HG02623 (cell line): ENCODE measurements at regions not wholly inside any gene's neighbourhood (a gene's known extent, or its start where the extent isn't known, plus 50 kb on each side); places are given as distances from the start of the nearest gene placed in this dataset.

Experiments used
- ATAC-seq: cut with Tn5 transposase; IDR thresholded peaks from one replicate; pipeline ENCODE4 v1.9.1; 2021; ENCODE audit warnings: moderate library complexity; ENCODE audit not compliant: unreplicated experiment

- no peak for ATAC-seq
Measured at GRCh38 chr2:188122985-188123384, 168.7 kb upstream of the GULP1 start.

- ATAC-seq = no peak
Measured at GRCh38 chr2:188129677-188130076, 162.0 kb upstream of the GULP1 start.

- no peak for ATAC-seq
Measured at GRCh38 chr2:188130317-188130716, 161.4 kb upstream of the GULP1 start.

GRCh38 chr2:188131281-188131680 lies 160.4 kb upstream of the GULP1 start:
- ATAC-seq = no peak

- no peak for ATAC-seq
Measured at GRCh38 chr2:188132385-188132784, 159.3 kb upstream of the GULP1 start.

GRCh38 chr2:188134241-188134640 lies 157.4 kb upstream of the GULP1 start:
- no peak for ATAC-seq

- no peak for ATAC-seq
Measured at GRCh38 chr2:188138313-188138712, 153.4 kb upstream of the GULP1 start.

- no peak for ATAC-seq
Measured at GRCh38 chr2:188142088-188142487, 149.6 kb upstream of the GULP1 start.

- no peak for ATAC-seq
Measured at GRCh38 chr2:188142636-188143295, 148.9 kb upstream of the GULP1 start.

GRCh38 chr2:188145885-188146284 lies 145.8 kb upstream of the GULP1 start:
- ATAC-seq = no peak

- ATAC-seq = no peak
Measured at GRCh38 chr2:188146888-188147287, 144.8 kb upstream of the GULP1 start.

- no peak for ATAC-seq
Measured at GRCh38 chr2:188151670-188152069, 140.0 kb upstream of the GULP1 start.

GRCh38 chr2:188158337-188159100 lies 133.2 kb upstream of the GULP1 start:
- ATAC-seq = no peak

GRCh38 chr2:188159484-188159883 lies 132.2 kb upstream of the GULP1 start:
- no peak for ATAC-seq

- ATAC-seq = no peak
Measured at GRCh38 chr2:188170356-188170755, 121.3 kb upstream of the GULP1 start.

GRCh38 chr2:188176620-188177019 lies 115.1 kb upstream of the GULP1 start:
- ATAC-seq = no peak

- ATAC-seq = no peak
Measured at GRCh38 chr2:188181067-188181838, 110.4 kb upstream of the GULP1 start.

- ATAC-seq = no peak
Measured at GRCh38 chr2:188181884-188182283, 109.8 kb upstream of the GULP1 start.

- no peak for ATAC-seq
Measured at GRCh38 chr2:188187726-188188125, 103.9 kb upstream of the GULP1 start.

- ATAC-seq = no peak
Measured at GRCh38 chr2:188189356-188189755, 102.3 kb upstream of the GULP1 start.

- no peak for ATAC-seq
Measured at GRCh38 chr2:188193230-188193629, 98.4 kb upstream of the GULP1 start.
